ENCODE measurements at regions not wholly inside any gene's neighbourhood (a gene's known extent, or its start where the extent isn't known, plus 50 kb on each side); places are given as distances from the start of the nearest gene placed in this dataset.

- Histone ChIP-seq H3K27ac (ENCODE audit: insufficient read depth, low read length) (no peak overlapping the region), H3K4me2 (ENCODE audit: extremely low read depth, insufficient read depth, low read length) (no peak overlapping the region), H3K4me1 (ENCODE audit: control insufficient read depth, extremely low read depth, insufficient read depth, low read length) (no peaks in the 10 kb centered on the region), H3K27me3 (ENCODE audit: control insufficient read depth, insufficient read depth, low read length) (no peaks in the 10 kb centered on the region), H4K20me1 (ENCODE audit: control insufficient read depth, extremely low read depth, insufficient read depth, low read length) (no peaks in the 10 kb centered on the region), H3K79me2 (ENCODE audit: control insufficient read depth, insufficient read depth, low read length) (no peaks in the 10 kb centered on the region), H3K9me3 (ENCODE audit: control insufficient read depth, insufficient read depth, low read depth, low read length) (no peaks in the 10 kb centered on the region), H3K36me3 (ENCODE audit: control insufficient read depth, insufficient read depth, low read length) (no peaks in the 10 kb centered on the region), H3K4me3 (replicated peaks in 1 of 4; ENCODE audit: control extremely low read depth in 1 of 4, insufficient read depth in 1 of 4, low read depth in 3 of 4, low read length in 4 of 4) (no peak overlapping the region), H2AFZ (ENCODE audit: low read length) (no peak overlapping the region), H3K9ac (ENCODE audit: insufficient read depth, low read length) (no peak overlapping the region)
- TF ChIP-seq EZH2 (IDR thresholded peaks at IDR 0.05; ENCODE audit: low read length, missing control alignments): no peak
- TF ChIP-seq CTCF (conservative IDR thresholded peaks at IDR 0.05 in 1 of 2, IDR thresholded peaks at IDR 0.05 in 1 of 2; ENCODE audit: low read depth in 1 of 2, low read length in 2 of 2): no peak
- DNase-seq (ENCODE audit: low read depth in 2 of 2): no peak
These were observed 284.0 kb upstream of the IRX2 start for GRCh38 chr5:3035452-3035851.

GRCh38 chr5:3034881-3035280 is 283.4 kb upstream of the IRX2 start:
- TF ChIP-seq EZH2 (IDR thresholded peaks at IDR 0.05; ENCODE audit: low read length, missing control alignments): no peak
- no peak for TF ChIP-seq CTCF (conservative IDR thresholded peaks at IDR 0.05 in 1 of 2, IDR thresholded peaks at IDR 0.05 in 1 of 2; ENCODE audit: low read depth in 1 of 2, low read length in 2 of 2)
- no peaks in the 10 kb centered on the region for H3K9me3 ChIP-seq (ENCODE audit: control insufficient read depth, insufficient read depth, low read depth, low read length)

GRCh38 chr5:3034449-3034848 is 283.0 kb upstream of the IRX2 start:
- Histone ChIP-seq H3K9me3 (ENCODE audit: control insufficient read depth, insufficient read depth, low read depth, low read length) (no peaks in the 10 kb centered on the region), H3K36me3 (ENCODE audit: control insufficient read depth, insufficient read depth, low read length) (no peaks in the 10 kb centered on the region), H3K27ac (ENCODE audit: insufficient read depth, low read length) (no peak overlapping the region), H3K4me1 (ENCODE audit: control insufficient read depth, extremely low read depth, insufficient read depth, low read length) (no peaks in the 10 kb centered on the region), H4K20me1 (ENCODE audit: control insufficient read depth, extremely low read depth, insufficient read depth, low read length) (no peaks in the 10 kb centered on the region), H3K27me3 (ENCODE audit: control insufficient read depth, insufficient read depth, low read length) (no peaks in the 10 kb centered on the region), H3K4me2 (ENCODE audit: extremely low read depth, insufficient read depth, low read length) (no peak overlapping the region), H3K9ac (ENCODE audit: insufficient read depth, low read length) (no peak overlapping the region), H3K79me2 (ENCODE audit: control insufficient read depth, insufficient read depth, low read length) (no peaks in the 10 kb centered on the region), H2AFZ (ENCODE audit: low read length) (no peak overlapping the region), H3K4me3 (replicated peaks in 1 of 4; ENCODE audit: control extremely low read depth in 1 of 4, insufficient read depth in 1 of 4, low read depth in 3 of 4, low read length in 4 of 4) (no peak overlapping the region)
- TF ChIP-seq CTCF (conservative IDR thresholded peaks at IDR 0.05 in 1 of 2, IDR thresholded peaks at IDR 0.05 in 1 of 2; ENCODE audit: low read depth in 1 of 2, low read length in 2 of 2) (no peak), EZH2 (IDR thresholded peaks at IDR 0.05; ENCODE audit: low read length, missing control alignments) (no peak)
- DNase-seq (ENCODE audit: low read depth in 2 of 2): no peak

More at GRCh38 chr5:3034881-3035280, 283.4 kb upstream of the IRX2 start:
- no peaks in the 10 kb centered on the region for H3K36me3 ChIP-seq (ENCODE audit: control insufficient read depth, insufficient read depth, low read length)
- no peak overlapping the region for H3K9ac ChIP-seq (ENCODE audit: insufficient read depth, low read length)
- H3K4me1 ChIP-seq (ENCODE audit: control insufficient read depth, extremely low read depth, insufficient read depth, low read length): no peaks in the 10 kb centered on the region
- H3K4me3 ChIP-seq (replicated peaks in 1 of 4; ENCODE audit: control extremely low read depth in 1 of 4, insufficient read depth in 1 of 4, low read depth in 3 of 4, low read length in 4 of 4): no peak overlapping the region
- no peak overlapping the region for H3K27ac ChIP-seq (ENCODE audit: insufficient read depth, low read length)
- H2AFZ ChIP-seq (ENCODE audit: low read length): no peak overlapping the region
- no peaks in the 10 kb centered on the region for H3K27me3 ChIP-seq (ENCODE audit: control insufficient read depth, insufficient read depth, low read length)
- no peak overlapping the region for H3K4me2 ChIP-seq (ENCODE audit: extremely low read depth, insufficient read depth, low read length)
- H4K20me1 ChIP-seq (ENCODE audit: control insufficient read depth, extremely low read depth, insufficient read depth, low read length): no peaks in the 10 kb centered on the region
- H3K79me2 ChIP-seq (ENCODE audit: control insufficient read depth, insufficient read depth, low read length): no peaks in the 10 kb centered on the region
- no peak for DNase-seq (ENCODE audit: low read depth in 2 of 2)
